ENCODE measurements at regions not wholly inside any gene's neighbourhood (a gene's known extent, or its start where the extent isn't known, plus 50 kb on each side); places are given as distances from the start of the nearest gene placed in this dataset.

GRCh38 chr13:47033216-47033615 lies 136.4 kb upstream of the HTR2A start:
- peaks cover 0 to 2% of the 10 kb centered on the region in 2 donors for H3K4me1 ChIP-seq (ENCODE audit: control insufficient read depth in 2 of 2, insufficient read depth in 1 of 2, low read depth in 1 of 2, low read length in 2 of 2)
- H3K4ac ChIP-seq (ENCODE audit: low read length), result no peak overlapping the region
- no peak overlapping the region for H3K27ac ChIP-seq (replicated peaks; ENCODE audit: low read length)
- WGBS, 2 donors (ENCODE audit: extremely low coverage in 2 of 2, insufficient read length in 2 of 2, insufficient replicate concordance in 1 of 2), result no CpG with 5 or more reads among the region's 2 CpGs
- no peak overlapping the region for H3K18ac ChIP-seq (ENCODE audit: low read length)
- no peak overlapping the region for H2BK15ac ChIP-seq (ENCODE audit: low read length)
- no peak overlapping the region for H3K9ac ChIP-seq (ENCODE audit: low read depth, low read length, poor library complexity)
- no peaks in the 10 kb centered on the region for H3K27me3 ChIP-seq (ENCODE audit: control insufficient read depth in 3 of 3, insufficient read depth in 3 of 3, low read depth in 1 of 3, low read length in 3 of 3)
- no peak overlapping the region for H2BK120ac ChIP-seq (ENCODE audit: low read depth, low read length)
- H3K4me3 ChIP-seq (ENCODE audit: low read length in 2 of 2), result no peak overlapping the region
- H2AK5ac ChIP-seq (ENCODE audit: low read depth, low read length), result no peak overlapping the region
- H3K79me1 ChIP-seq (ENCODE audit: low read depth, low read length), result no peaks in the 10 kb centered on the region
- H2BK12ac ChIP-seq (ENCODE audit: low read length), result no peak overlapping the region
- no peak overlapping the region for H2AFZ ChIP-seq (ENCODE audit: low read length)
- no peak overlapping the region for H3K14ac ChIP-seq (ENCODE audit: low read length)
- no peak overlapping the region for H2BK5ac ChIP-seq (ENCODE audit: low read length)
- no peaks in the 10 kb centered on the region for H3K36me3 ChIP-seq (replicated peaks in 1 of 2; ENCODE audit: control insufficient read depth in 2 of 2, insufficient read depth in 2 of 2, low read length in 2 of 2)
- H3K4me2 ChIP-seq (ENCODE audit: insufficient read depth, low read length, poor library complexity, severe bottlenecking), result no peak overlapping the region
- no peak overlapping the region for H4K91ac ChIP-seq (ENCODE audit: low read depth, low read length, poor library complexity)
- no peak overlapping the region for H3K23ac ChIP-seq (ENCODE audit: low read depth, low read length, poor library complexity)
- no peak overlapping the region for H4K8ac ChIP-seq (ENCODE audit: low read depth, low read length)
- H3K9me3 ChIP-seq (replicated peaks in 1 of 2; ENCODE audit: control insufficient read depth in 2 of 2, insufficient read depth in 1 of 2, low read depth in 1 of 2, low read length in 2 of 2), result no peaks in the 10 kb centered on the region
- DNase-seq (ENCODE audit: low spot score), result no peak

GRCh38 chr13:47027780-47028437 lies 131.1 kb upstream of the HTR2A start:
- no peak overlapping the region for H3K14ac ChIP-seq (ENCODE audit: low read length)
- WGBS, 2 donors (ENCODE audit: extremely low coverage in 2 of 2, insufficient read length in 2 of 2, insufficient replicate concordance in 1 of 2), result no CpG with 5 or more reads among the region's 6 CpGs

GRCh38 chr13:47025791-47026447 lies 129.1 kb upstream of the HTR2A start:
- Histone ChIP-seq H3K27me3 (ENCODE audit: control insufficient read depth in 3 of 3, insufficient read depth in 3 of 3, low read depth in 1 of 3, low read length in 3 of 3) (no peaks in the 10 kb centered on the region), H3K9me3 (replicated peaks in 1 of 2; ENCODE audit: control insufficient read depth in 2 of 2, insufficient read depth in 1 of 2, low read depth in 1 of 2, low read length in 2 of 2) (no peaks in the 10 kb centered on the region), H3K14ac (ENCODE audit: low read length) (no peak overlapping the region), H2BK12ac (ENCODE audit: low read length) (no peak overlapping the region), H3K4me3 (ENCODE audit: low read length in 2 of 2) (no peak overlapping the region), H2AK5ac (ENCODE audit: low read depth, low read length) (no peak overlapping the region), H4K91ac (ENCODE audit: low read depth, low read length, poor library complexity) (no peak overlapping the region), H3K9ac (ENCODE audit: low read depth, low read length, poor library complexity) (no peak overlapping the region), H2BK5ac (ENCODE audit: low read length) (no peak overlapping the region), H3K4me1 (ENCODE audit: control insufficient read depth in 2 of 2, insufficient read depth in 1 of 2, low read depth in 1 of 2, low read length in 2 of 2) (peaks cover 0 to 2% of the 10 kb centered on the region in 2 donors), H2BK15ac (ENCODE audit: low read length) (no peak overlapping the region), H3K27ac (replicated peaks; ENCODE audit: low read length) (no peak overlapping the region), H3K23ac (ENCODE audit: low read depth, low read length, poor library complexity) (no peak overlapping the region), H2AFZ (ENCODE audit: low read length) (no peak overlapping the region), H3K36me3 (replicated peaks in 1 of 2; ENCODE audit: control insufficient read depth in 2 of 2, insufficient read depth in 2 of 2, low read length in 2 of 2) (no peaks in the 10 kb centered on the region), H3K4me2 (ENCODE audit: insufficient read depth, low read length, poor library complexity, severe bottlenecking) (no peak overlapping the region), H2BK120ac (ENCODE audit: low read depth, low read length) (no peak overlapping the region), H3K4ac (ENCODE audit: low read length) (no peak overlapping the region), H3K18ac (ENCODE audit: low read length) (no peak overlapping the region), H4K8ac (ENCODE audit: low read depth, low read length) (no peak overlapping the region), H3K79me1 (ENCODE audit: low read depth, low read length) (no peaks in the 10 kb centered on the region)
- WGBS, 2 donors (ENCODE audit: extremely low coverage in 2 of 2, insufficient read length in 2 of 2, insufficient replicate concordance in 1 of 2), result no CpG with 5 or more reads among the region's 5 CpGs
- no peak for DNase-seq (ENCODE audit: low spot score)

More at GRCh38 chr13:47027780-47028437, 131.1 kb upstream of the HTR2A start:
- H3K9ac ChIP-seq (ENCODE audit: low read depth, low read length, poor library complexity), result no peak overlapping the region
- H3K4me2 ChIP-seq (ENCODE audit: insufficient read depth, low read length, poor library complexity, severe bottlenecking), result no peak overlapping the region
- H3K4me3 ChIP-seq (ENCODE audit: low read length in 2 of 2), result no peak overlapping the region
- H4K8ac ChIP-seq (ENCODE audit: low read depth, low read length), result no peak overlapping the region
- H4K91ac ChIP-seq (ENCODE audit: low read depth, low read length, poor library complexity), result no peak overlapping the region
- no peak overlapping the region for H3K23ac ChIP-seq (ENCODE audit: low read depth, low read length, poor library complexity)
- no peak overlapping the region for H2BK15ac ChIP-seq (ENCODE audit: low read length)
- no peaks in the 10 kb centered on the region for H3K27me3 ChIP-seq (ENCODE audit: control insufficient read depth in 3 of 3, insufficient read depth in 3 of 3, low read depth in 1 of 3, low read length in 3 of 3)
- no peak overlapping the region for H2BK120ac ChIP-seq (ENCODE audit: low read depth, low read length)
- no peaks in the 10 kb centered on the region for H3K79me1 ChIP-seq (ENCODE audit: low read depth, low read length)
- H3K36me3 ChIP-seq (replicated peaks in 1 of 2; ENCODE audit: control insufficient read depth in 2 of 2, insufficient read depth in 2 of 2, low read length in 2 of 2), result no peaks in the 10 kb centered on the region
- no peaks in the 10 kb centered on the region for H3K9me3 ChIP-seq (replicated peaks in 1 of 2; ENCODE audit: control insufficient read depth in 2 of 2, insufficient read depth in 1 of 2, low read depth in 1 of 2, low read length in 2 of 2)
- no peak overlapping the region for H2BK5ac ChIP-seq (ENCODE audit: low read length)
- H2AK5ac ChIP-seq (ENCODE audit: low read depth, low read length), result no peak overlapping the region
- peaks cover 0 to 2% of the 10 kb centered on the region in 2 donors for H3K4me1 ChIP-seq (ENCODE audit: control insufficient read depth in 2 of 2, insufficient read depth in 1 of 2, low read depth in 1 of 2, low read length in 2 of 2)
- DNase-seq (ENCODE audit: low spot score), result no peak
- no peak overlapping the region for H3K18ac ChIP-seq (ENCODE audit: low read length)
- H2AFZ ChIP-seq (ENCODE audit: low read length), result no peak overlapping the region
- no peak overlapping the region for H2BK12ac ChIP-seq (ENCODE audit: low read length)
- no peak overlapping the region for H3K4ac ChIP-seq (ENCODE audit: low read length)
- H3K27ac ChIP-seq (replicated peaks; ENCODE audit: low read length), result no peak overlapping the region

GRCh38 chr13:47019977-47020376 lies 123.1 kb upstream of the HTR2A start:
- H3K4ac ChIP-seq (ENCODE audit: low read length), result no peak overlapping the region
- DNase-seq (ENCODE audit: low spot score), result no peak
- no peak overlapping the region for H2BK5ac ChIP-seq (ENCODE audit: low read length)
- no peak overlapping the region for H3K14ac ChIP-seq (ENCODE audit: low read length)
- no peak overlapping the region for H4K8ac ChIP-seq (ENCODE audit: low read depth, low read length)
- no peak overlapping the region for H3K4me2 ChIP-seq (ENCODE audit: insufficient read depth, low read length, poor library complexity, severe bottlenecking)
- H2BK15ac ChIP-seq (ENCODE audit: low read length), result no peak overlapping the region
- H3K4me1 ChIP-seq (ENCODE audit: control insufficient read depth in 2 of 2, insufficient read depth in 1 of 2, low read depth in 1 of 2, low read length in 2 of 2), result no peaks in the 10 kb centered on the region
- no peaks in the 10 kb centered on the region for H3K36me3 ChIP-seq (replicated peaks in 1 of 2; ENCODE audit: control insufficient read depth in 2 of 2, insufficient read depth in 2 of 2, low read length in 2 of 2)
- no peaks in the 10 kb centered on the region for H3K79me1 ChIP-seq (ENCODE audit: low read depth, low read length)
- no peak overlapping the region for H3K4me3 ChIP-seq (ENCODE audit: low read length in 2 of 2)
- H3K18ac ChIP-seq (ENCODE audit: low read length), result no peak overlapping the region
- no peak overlapping the region for H2AK5ac ChIP-seq (ENCODE audit: low read depth, low read length)
- H2BK120ac ChIP-seq (ENCODE audit: low read depth, low read length), result no peak overlapping the region
- no peak overlapping the region for H3K23ac ChIP-seq (ENCODE audit: low read depth, low read length, poor library complexity)
- no peak overlapping the region for H3K27ac ChIP-seq (replicated peaks; ENCODE audit: low read length)
- peaks cover 0 to 4% of the 10 kb centered on the region in 2 donors for H3K9me3 ChIP-seq (replicated peaks in 1 of 2; ENCODE audit: control insufficient read depth in 2 of 2, insufficient read depth in 1 of 2, low read depth in 1 of 2, low read length in 2 of 2)
- no peak overlapping the region for H2AFZ ChIP-seq (ENCODE audit: low read length)
- H4K91ac ChIP-seq (ENCODE audit: low read depth, low read length, poor library complexity), result no peak overlapping the region
- H3K9ac ChIP-seq (ENCODE audit: low read depth, low read length, poor library complexity), result no peak overlapping the region
- no peak overlapping the region for H2BK12ac ChIP-seq (ENCODE audit: low read length)
- no peaks in the 10 kb centered on the region for H3K27me3 ChIP-seq (ENCODE audit: control insufficient read depth in 3 of 3, insufficient read depth in 3 of 3, low read depth in 1 of 3, low read length in 3 of 3)
